ENCODE measurements at regions not wholly inside any gene's neighbourhood (a gene's known extent, or its start where the extent isn't known, plus 50 kb on each side); places are given as distances from the start of the nearest gene placed in this dataset.

- TF ChIP-seq, protein P1, sequence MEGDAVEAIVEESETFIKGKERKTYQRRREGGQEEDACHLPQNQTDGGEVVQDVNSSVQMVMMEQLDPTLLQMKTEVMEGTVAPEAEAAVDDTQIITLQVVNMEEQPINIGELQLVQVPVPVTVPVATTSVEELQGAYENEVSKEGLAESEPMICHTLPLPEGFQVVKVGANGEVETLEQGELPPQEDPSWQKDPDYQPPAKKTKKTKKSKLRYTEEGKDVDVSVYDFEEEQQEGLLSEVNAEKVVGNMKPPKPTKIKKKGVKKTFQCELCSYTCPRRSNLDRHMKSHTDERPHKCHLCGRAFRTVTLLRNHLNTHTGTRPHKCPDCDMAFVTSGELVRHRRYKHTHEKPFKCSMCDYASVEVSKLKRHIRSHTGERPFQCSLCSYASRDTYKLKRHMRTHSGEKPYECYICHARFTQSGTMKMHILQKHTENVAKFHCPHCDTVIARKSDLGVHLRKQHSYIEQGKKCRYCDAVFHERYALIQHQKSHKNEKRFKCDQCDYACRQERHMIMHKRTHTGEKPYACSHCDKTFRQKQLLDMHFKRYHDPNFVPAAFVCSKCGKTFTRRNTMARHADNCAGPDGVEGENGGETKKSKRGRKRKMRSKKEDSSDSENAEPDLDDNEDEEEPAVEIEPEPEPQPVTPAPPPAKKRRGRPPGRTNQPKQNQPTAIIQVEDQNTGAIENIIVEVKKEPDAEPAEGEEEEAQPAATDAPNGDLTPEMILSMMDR (IDR thresholded peaks at IDR 0.05), result no peak
- TF ChIP-seq POLR2A (IDR thresholded peaks at IDR 0.05), result no peak
- TF ChIP-seq EP300 (IDR thresholded peaks at IDR 0.05), result no peak
These were observed 321.6 kb downstream of the LMO4 start for GRCh38 chr1:87650306-87650705.
